GM19324 (cell line): ENCODE measurements at regions not wholly inside any gene's neighbourhood (a gene's known extent, or its start where the extent isn't known, plus 50 kb on each side); places are given as distances from the start of the nearest gene placed in this dataset.
"Not testable (repeated sequence)": the region's sequence is repeated elsewhere in the genome, so short reads cannot be mapped to it uniquely, and the experiment has no call there.

Source experiments
- ATAC-seq: cut with Tn5 transposase; IDR thresholded peaks from one replicate; pipeline ENCODE4 v1.9.1; 2021; ENCODE audit warnings: mild to moderate bottlenecking, moderate library complexity; ENCODE audit not compliant: unreplicated experiment, low FRiP score

- ATAC-seq, result no peak
These were observed 276.8 kb downstream of the KCNRG start for GRCh38 chr13:50292081-50292480.

- ATAC-seq, result not testable (repeated sequence)
These were observed 279.2 kb downstream of the KCNRG start for GRCh38 chr13:50294425-50294824.

- ATAC-seq, result no peak
These were observed 284.5 kb downstream of the KCNRG start for GRCh38 chr13:50299546-50300249.

DNA sequence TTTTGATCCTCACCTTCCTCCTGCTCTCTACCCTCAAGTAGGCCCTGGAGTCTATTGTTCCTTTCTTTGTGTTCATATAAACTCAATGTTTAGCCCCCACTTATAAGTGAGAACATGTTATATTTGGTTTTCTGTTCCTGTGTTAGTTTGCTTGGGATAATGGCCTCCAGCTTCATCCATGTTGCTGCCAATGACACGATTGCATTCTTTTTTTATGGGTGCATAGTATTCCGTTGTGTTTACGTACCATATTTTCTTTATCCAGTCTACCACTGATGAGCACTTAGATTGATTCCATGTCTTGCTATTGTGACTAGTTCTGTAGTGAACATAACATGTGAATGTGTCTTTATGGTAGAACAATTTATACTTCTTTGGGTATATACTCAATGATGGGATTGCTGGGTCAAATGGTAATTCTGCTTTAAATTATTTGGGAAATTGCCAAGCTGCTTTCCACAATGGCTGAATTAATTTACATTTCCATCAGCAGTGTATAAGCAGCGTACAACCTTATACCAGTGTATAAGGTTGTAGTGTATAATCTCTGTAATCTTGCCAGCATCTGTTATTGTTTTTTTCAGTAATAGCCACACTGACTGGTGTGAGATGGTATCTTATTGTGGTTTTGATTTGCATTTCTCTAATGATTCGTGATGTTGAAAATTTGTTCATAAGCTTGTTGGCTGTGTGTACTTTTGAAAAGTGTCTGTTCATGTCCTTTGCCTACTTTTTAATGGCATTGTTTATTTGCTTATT lies 288.9 kb downstream of the KCNRG start:
- no peak for ATAC-seq

DNA sequence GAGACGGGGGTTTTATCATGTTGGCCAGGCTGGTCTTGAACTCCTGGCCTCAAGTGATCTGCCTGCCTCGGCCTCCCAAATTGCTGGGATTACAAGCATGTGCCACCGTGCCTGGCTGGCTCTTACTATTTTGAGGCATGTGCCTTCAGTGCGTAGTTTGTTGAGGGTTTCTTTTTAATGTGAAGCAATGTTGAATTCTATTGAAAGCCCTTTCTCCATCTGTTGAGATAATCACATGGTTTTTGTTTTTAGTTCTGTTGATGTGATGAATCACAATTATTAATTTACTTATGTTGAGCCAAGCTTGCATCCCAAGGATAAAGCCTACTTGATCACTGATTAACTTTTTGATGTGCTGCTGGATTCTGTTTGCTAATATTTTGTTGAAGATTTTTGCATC lies 290.9 kb downstream of the KCNRG start:
- ATAC-seq, result no peak

- no peak for ATAC-seq
These were observed 294.1 kb downstream of the KCNRG start for GRCh38 chr13:50309318-50309717.

DNA sequence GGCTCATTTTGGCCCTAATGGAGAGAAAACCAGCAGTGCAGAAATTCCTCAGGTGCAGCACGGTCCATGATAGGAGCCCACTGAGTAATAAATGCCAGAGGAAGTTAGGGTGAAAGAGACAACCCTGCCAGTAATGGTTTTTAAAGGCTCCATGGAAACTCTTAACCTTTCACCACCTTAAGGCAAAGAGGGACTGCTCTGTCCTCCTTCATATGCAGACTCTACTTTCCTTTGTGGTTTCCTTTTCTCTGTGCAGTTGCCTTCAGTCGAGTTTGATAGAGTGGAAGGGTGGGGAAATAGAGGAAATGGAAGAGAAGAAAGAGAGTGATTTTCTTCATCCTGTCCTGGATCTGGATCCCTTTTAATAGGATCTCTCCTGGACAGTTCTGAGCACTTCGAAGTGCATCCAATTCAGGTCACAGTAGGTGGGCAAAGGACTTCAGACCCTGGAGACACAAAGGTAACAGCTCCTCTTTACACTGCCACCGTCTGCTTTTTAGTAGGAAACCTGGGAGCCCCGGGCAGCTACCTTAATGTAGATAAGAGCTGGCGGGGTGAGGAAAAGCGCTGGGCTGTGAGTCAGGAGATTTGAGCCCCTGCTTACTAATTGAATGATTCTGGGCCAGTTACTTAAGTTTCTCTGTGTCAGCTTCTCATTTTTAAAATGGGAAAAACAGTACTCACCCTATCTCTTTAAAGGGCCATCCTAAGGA lies 294.8 kb downstream of the KCNRG start:
- no peak for ATAC-seq

GRCh38 chr13:50310734-50311133 lies 295.5 kb downstream of the KCNRG start:
- no peak for ATAC-seq

GRCh38 chr13:50318887-50319286 lies 303.6 kb downstream of the KCNRG start:
- no peak for ATAC-seq

DNA sequence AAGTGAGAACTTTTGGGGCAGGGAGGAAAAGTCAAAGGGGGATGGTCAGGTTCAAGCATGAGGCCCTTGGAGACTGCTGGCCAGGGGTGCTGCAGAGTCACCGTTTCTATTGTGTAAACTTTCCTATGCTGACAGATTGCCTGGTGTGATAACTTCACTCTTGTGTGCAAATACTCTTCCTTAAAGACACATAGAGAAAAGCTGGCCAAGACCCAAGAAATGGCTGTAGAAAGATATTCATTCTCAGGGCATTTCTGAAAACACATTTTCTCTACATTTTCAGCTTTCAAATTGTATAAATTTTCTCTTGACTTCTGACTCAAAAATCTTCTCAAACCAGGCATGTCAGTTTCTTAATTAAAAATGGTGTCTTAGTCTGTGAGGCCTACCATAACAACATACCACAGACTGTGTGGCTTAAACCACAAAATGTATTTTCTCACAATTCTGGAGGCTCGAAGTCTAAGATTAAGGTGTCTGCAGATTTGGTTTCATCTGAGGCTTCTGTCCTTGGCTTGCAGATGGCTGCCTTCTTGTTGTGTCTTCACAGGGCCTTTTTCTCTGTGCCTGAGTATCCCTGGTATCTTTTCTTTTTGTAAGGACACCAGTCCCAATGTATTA lies 304.5 kb downstream of the KCNRG start:
- ATAC-seq, result no peak

GRCh38 chr13:50320271-50320862 lies 305.1 kb downstream of the KCNRG start:
- ATAC-seq, result no peak

DNA sequence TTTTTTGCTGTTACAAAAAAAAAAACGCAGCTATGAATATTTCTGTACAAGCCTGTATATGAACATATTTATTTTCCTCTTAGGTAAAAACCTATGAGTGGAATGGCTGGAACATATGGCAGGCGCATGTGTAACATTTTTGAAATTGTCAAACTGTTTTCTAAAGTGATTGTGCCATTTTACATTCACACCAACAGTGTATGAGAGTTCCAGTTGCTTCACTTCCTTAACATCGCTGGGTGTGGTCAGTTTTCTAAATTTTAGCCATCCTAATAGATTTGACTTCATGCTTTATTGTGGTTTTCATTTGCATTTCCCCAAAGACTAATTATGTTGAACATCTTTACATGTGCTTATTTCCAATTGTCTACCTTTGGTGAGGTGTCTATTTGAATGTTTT lies 306.8 kb downstream of the KCNRG start:
- ATAC-seq, result no peak

DNA sequence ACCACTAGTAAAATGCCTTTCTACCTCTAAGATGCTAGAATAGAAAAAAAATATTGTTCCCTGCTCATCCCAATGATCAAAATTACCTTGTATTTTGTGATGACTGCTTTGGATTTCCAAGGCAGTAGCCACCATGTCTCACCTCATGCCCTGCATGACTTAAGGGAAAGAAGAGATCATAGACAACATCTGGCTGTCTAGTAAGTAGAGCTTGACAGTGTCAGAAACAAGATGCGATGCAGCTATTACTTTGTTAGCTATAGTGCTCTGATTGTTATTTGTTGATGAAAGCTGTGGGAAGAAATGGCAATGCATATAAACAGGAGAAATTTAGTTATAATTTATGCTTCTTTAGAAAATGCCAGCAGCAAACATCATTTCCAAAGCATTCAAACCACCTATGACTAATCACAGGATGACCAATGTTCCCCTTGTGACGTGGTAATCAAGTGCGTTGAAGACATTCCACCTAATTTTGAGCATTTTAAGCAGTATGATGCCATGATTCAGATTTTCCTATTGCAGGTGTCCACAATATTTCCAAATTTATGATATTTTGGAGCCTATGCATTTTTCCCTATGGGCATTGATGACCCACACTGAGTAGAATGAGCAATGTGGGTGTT lies 308.3 kb downstream of the KCNRG start:
- ATAC-seq, result no peak

DNA sequence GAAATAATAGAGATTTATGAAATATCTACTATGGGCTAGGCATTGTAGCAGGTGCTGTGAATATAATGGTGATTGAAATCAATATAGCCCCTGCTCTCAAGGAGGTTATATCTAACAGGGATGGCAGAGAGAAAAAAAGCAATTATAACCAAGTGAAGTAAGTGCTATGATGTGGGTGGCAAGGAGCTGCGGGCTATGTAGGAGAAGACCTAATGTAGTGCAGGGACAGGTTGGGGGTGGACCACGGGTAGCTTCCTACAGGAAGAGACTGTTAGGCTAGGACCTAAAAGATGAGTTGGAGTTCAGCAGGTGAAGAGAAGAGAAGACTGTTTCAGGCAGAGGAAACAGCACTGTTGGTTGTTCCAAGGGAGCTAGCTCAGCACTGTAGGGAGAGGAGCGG lies 311.0 kb downstream of the KCNRG start:
- ATAC-seq, result no peak

GRCh38 chr13:50326811-50327210 lies 311.6 kb downstream of the KCNRG start:
- ATAC-seq, result no peak

GRCh38 chr13:50334115-50334778 lies 319.0 kb downstream of the KCNRG start:
- no peak for ATAC-seq

DNA sequence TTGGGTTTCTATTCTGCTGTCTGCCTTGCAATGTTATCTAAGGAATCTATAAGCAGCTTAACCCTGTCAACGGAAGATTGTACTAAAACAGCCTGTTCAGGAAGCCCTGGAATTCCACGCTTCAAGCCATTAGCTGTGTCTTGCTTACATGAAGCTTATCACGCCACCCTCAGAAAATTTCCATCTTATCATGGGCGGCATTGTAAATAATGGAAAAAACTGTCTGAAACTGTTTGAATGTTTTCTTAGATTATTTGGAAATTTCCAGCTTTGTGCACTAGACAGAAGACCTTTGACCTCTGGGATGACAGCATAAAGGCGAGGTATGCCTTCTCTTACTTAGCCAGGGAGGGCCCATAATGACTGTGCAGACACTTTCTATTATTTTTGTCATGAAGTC lies 319.7 kb downstream of the KCNRG start:
- no peak for ATAC-seq

DNA sequence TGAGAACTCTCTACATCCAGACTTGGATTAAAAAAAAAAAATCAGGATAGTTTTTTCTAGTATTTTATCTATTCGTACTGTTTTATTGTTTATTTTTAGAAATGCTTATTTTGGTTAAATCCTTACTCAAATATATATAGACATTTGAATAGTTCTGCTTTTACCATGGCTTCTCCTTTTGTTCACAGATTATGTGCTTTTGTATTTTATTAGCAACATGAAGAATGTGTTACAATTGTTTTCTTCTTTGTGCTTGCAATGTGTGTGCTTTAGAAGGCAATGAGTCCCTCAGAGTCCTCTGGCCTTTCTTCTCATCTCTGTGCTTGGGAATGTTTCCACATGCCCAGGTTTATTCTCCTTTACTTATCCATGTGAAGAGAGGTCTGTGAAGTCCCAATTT lies 324.0 kb downstream of the KCNRG start:
- ATAC-seq, result no peak

DNA sequence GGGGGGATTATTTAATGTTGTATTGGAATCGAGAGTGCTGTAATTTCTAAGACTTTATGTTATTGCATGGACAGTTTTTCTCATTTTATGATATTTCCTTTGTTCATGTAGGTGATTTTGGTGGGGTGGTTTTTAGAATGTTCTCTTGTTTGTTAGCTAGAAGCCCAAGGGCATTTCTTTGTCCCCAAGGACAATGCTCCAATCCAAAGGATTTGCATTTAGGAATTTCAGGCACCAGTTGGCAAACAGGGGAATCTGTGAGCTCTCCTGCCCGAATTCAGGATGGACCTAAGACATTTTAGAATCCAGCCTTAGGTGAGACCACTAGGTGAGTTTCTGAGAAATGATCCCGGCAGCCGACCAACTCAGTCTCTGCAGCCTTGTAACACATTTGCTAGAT lies 324.9 kb downstream of the KCNRG start:
- no peak for ATAC-seq
